HAP-1 (cell line): ENCODE measurements at regions not wholly inside any gene's neighbourhood (a gene's known extent, or its start where the extent isn't known, plus 50 kb on each side); places are given as distances from the start of the nearest gene placed in this dataset.

ENCODE experiments used
- DNase-seq, 2 experiments: peaks; one replicate each; pipeline ENCODE4 v3.0.0-alpha.2; 2016 to 2020; ENCODE audit warnings: low spot score in 2 of 2
- H3K27me3 ChIP-seq: fragments of 250-450 bp; sonication (Bioruptor Pico); 2 replicates; pipeline ENCODE4 v1.5.1; 2020; ENCODE audit warnings: low read depth, mild to moderate bottlenecking, moderate library complexity
- H3K36me3 ChIP-seq: fragments of 250-450 bp; sonication (Bioruptor Pico); replicated peaks from 2 replicates; pipeline ENCODE4 v1.5.1; 2020; ENCODE audit warnings: mild to moderate bottlenecking
- H3K4me1 ChIP-seq: fragments of 250-450 bp; sonication (Bioruptor Pico); 2 replicates; pipeline ENCODE4 v1.5.1; 2020; ENCODE audit warnings: mild to moderate bottlenecking
- H3K4me3 ChIP-seq: fragments of 250-450 bp; sonication (Bioruptor Pico); 2 replicates; pipeline ENCODE4 v1.5.1; 2020; ENCODE audit warnings: mild to moderate bottlenecking, moderate library complexity
- H3K9me3 ChIP-seq: fragments of 250-450 bp; sonication (Bioruptor Pico); 2 replicates; pipeline ENCODE4 v1.5.1; 2020; ENCODE audit warnings: mild to moderate bottlenecking, moderate library complexity
- in situ Hi-C: fragments of 300-500 bp; cut with MboI; formaldehyde crosslinking; loops from 3 replicates; pipeline ENCODE4 v1.14.3; 2020; ENCODE audit warnings: low sequenced_read_pairs, inconsistent platforms, mixed read lengths

- Histone ChIP-seq H3K4me3 (no peak overlapping the region), H3K27me3 (no peaks in the 10 kb centered on the region), H3K36me3 (no peaks in the 10 kb centered on the region), H3K9me3 (no peaks in the 10 kb centered on the region), H3K4me1 (no peaks in the 10 kb centered on the region)
- peak in 1 of 2 experiments; percentile 3 for DNase-seq
- in situ Hi-C loops, result no loop called here
Observed at GRCh38 chr15:31473385-31474058, 146.9 kb downstream of the KLF13 start.

- no peaks in the 10 kb centered on the region for H3K4me1 ChIP-seq
- no peak overlapping the region for H3K4me3 ChIP-seq
- in situ Hi-C loops, result no loop called here
- H3K9me3 ChIP-seq, result no peaks in the 10 kb centered on the region
- no peak for DNase-seq
- no peaks in the 10 kb centered on the region for H3K36me3 ChIP-seq
- no peaks in the 10 kb centered on the region for H3K27me3 ChIP-seq
Observed at GRCh38 chr15:31474059-31474868, 147.6 kb downstream of the KLF13 start.

GRCh38 chr15:31476236-31476810 is 149.7 kb downstream of the KLF13 start:
- no peak overlapping the region for H3K4me3 ChIP-seq
- in situ Hi-C loops, result no loop called here
- no peaks in the 10 kb centered on the region for H3K36me3 ChIP-seq
- H3K27me3 ChIP-seq, result no peaks in the 10 kb centered on the region
- no peaks in the 10 kb centered on the region for H3K4me1 ChIP-seq
- peak in 1 of 2 experiments; percentile 4 for DNase-seq
- no peaks in the 10 kb centered on the region for H3K9me3 ChIP-seq

- H3K4me1 ChIP-seq, result no peaks in the 10 kb centered on the region
- no peaks in the 10 kb centered on the region for H3K36me3 ChIP-seq
- H3K4me3 ChIP-seq, result no peak overlapping the region
- DNase-seq, result peak in 1 of 2 experiments; percentile 0
- H3K27me3 ChIP-seq, result no peaks in the 10 kb centered on the region
- in situ Hi-C loops, result no loop called here
- no peaks in the 10 kb centered on the region for H3K9me3 ChIP-seq
Observed at GRCh38 chr15:31476866-31477265, 150.2 kb downstream of the KLF13 start.

- H3K27me3 ChIP-seq, result no peaks in the 10 kb centered on the region
- no peak overlapping the region for H3K4me3 ChIP-seq
- no peaks in the 10 kb centered on the region for H3K9me3 ChIP-seq
- H3K4me1 ChIP-seq, result no peaks in the 10 kb centered on the region
- no peak for DNase-seq
- no peaks in the 10 kb centered on the region for H3K36me3 ChIP-seq
- in situ Hi-C loops, result no loop called here
Observed at GRCh38 chr15:31477301-31477700, 150.7 kb downstream of the KLF13 start.

- Histone ChIP-seq H3K36me3 (no peaks in the 10 kb centered on the region), H3K9me3 (no peaks in the 10 kb centered on the region), H3K27me3 (no peaks in the 10 kb centered on the region), H3K4me1 (no peaks in the 10 kb centered on the region), H3K4me3 (no peak overlapping the region)
- DNase-seq, result no peak
- in situ Hi-C loops, result no loop called here
Observed at GRCh38 chr15:31477851-31478701, 151.4 kb downstream of the KLF13 start.

- no peaks in the 10 kb centered on the region for H3K27me3 ChIP-seq
- no peak for DNase-seq
- in situ Hi-C loops, result no loop called here
- no peaks in the 10 kb centered on the region for H3K9me3 ChIP-seq
- H3K36me3 ChIP-seq, result no peaks in the 10 kb centered on the region
- H3K4me3 ChIP-seq, result no peak overlapping the region
- no peaks in the 10 kb centered on the region for H3K4me1 ChIP-seq
Observed at GRCh38 chr15:31478702-31479221, 152.1 kb downstream of the KLF13 start.

- Histone ChIP-seq H3K27me3 (no peaks in the 10 kb centered on the region), H3K4me1 (no peaks in the 10 kb centered on the region), H3K4me3 (no peak overlapping the region), H3K36me3 (no peaks in the 10 kb centered on the region), H3K9me3 (no peaks in the 10 kb centered on the region)
- in situ Hi-C loops, result no loop called here
- DNase-seq, result no peak
Observed at GRCh38 chr15:31480356-31481025, 153.9 kb downstream of the KLF13 start.

GRCh38 chr15:31481142-31481541 is 154.5 kb downstream of the KLF13 start:
- H3K36me3 ChIP-seq, result no peaks in the 10 kb centered on the region
- no peak for DNase-seq
- in situ Hi-C loops, result no loop called here
- no peaks in the 10 kb centered on the region for H3K27me3 ChIP-seq
- no peak overlapping the region for H3K4me3 ChIP-seq
- H3K9me3 ChIP-seq, result no peaks in the 10 kb centered on the region
- no peaks in the 10 kb centered on the region for H3K4me1 ChIP-seq

GRCh38 chr15:31482122-31482922 is 155.7 kb downstream of the KLF13 start:
- H3K27me3 ChIP-seq, result no peaks in the 10 kb centered on the region
- no peaks in the 10 kb centered on the region for H3K9me3 ChIP-seq
- in situ Hi-C loops, result no loop called here
- no peaks in the 10 kb centered on the region for H3K4me1 ChIP-seq
- no peak overlapping the region for H3K4me3 ChIP-seq
- no peak for DNase-seq
- H3K36me3 ChIP-seq, result no peaks in the 10 kb centered on the region

- Histone ChIP-seq H3K27me3 (no peaks in the 10 kb centered on the region), H3K36me3 (no peaks in the 10 kb centered on the region), H3K4me3 (no peak overlapping the region), H3K9me3 (no peaks in the 10 kb centered on the region), H3K4me1 (no peaks in the 10 kb centered on the region)
- in situ Hi-C loops, result no loop called here
- no peak for DNase-seq
Observed at GRCh38 chr15:31483053-31483985, 156.7 kb downstream of the KLF13 start.
